Stimulated activated CD8-positive, alpha-beta memory T cell treated with anti-CD3 and anti-CD28 coated beads, Interleukin-7, amount 100 ng/mL, for 48 hours (primary cell): ENCODE measurements at regions not wholly inside any gene's neighbourhood (a gene's known extent, or its start where the extent isn't known, plus 50 kb on each side); places are given as distances from the start of the nearest gene placed in this dataset.
"Not testable (repeated sequence)": the region's sequence is repeated elsewhere in the genome, so short reads cannot be mapped to it uniquely, and the experiment has no call there.

Source experiments
- DNase-seq, 2 donors: peaks; one replicate each; pipeline ENCODE4 v3.0.0-alpha.2; 2020; ENCODE audit warnings: low read depth in 1 of 2; ENCODE audit errors: extremely low read depth in 1 of 2

DNA sequence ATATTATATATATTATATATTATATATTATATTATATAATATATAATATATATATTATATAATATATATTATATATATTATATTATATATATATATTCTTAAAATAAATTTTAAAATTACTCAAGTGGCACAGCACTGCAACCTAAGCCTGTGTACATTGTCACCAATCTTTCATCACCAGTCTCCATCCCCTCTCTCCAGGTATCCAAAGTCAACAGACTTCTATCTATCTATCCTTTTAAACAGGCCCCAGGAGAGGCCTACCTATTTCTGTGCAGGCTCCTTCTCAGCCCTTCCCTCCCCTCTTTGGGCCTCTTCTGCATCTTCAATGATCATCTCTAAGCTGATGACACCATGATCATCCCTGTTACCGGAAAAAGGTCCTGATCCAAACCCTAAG lies 111.7 kb downstream of the RHOU start:
- DNase-seq = no peak

DNA sequence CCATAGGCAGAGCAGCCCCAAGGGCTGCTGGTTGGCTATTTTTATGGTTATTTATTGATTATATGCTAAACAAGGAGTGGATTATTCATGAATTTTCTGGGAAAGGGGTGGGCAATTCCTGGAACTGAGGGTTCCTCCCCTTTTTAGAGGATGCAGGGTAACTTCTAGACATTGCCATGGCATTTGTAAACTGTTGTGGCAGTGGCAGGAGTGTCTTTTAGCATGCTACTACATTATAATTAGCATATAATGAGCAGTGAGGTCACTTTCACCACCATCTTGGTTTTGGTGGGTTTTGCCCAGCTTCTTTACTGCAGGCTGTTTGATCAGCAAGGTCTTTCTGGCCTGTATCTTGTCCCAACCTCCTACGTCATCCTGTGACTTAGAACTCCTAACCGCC lies 112.2 kb downstream of the RHOU start:
- not testable (repeated sequence) for DNase-seq

- DNase-seq = no peak
Measured at GRCh38 chr1:228848406-228848805, 113.1 kb downstream of the RHOU start.

DNA sequence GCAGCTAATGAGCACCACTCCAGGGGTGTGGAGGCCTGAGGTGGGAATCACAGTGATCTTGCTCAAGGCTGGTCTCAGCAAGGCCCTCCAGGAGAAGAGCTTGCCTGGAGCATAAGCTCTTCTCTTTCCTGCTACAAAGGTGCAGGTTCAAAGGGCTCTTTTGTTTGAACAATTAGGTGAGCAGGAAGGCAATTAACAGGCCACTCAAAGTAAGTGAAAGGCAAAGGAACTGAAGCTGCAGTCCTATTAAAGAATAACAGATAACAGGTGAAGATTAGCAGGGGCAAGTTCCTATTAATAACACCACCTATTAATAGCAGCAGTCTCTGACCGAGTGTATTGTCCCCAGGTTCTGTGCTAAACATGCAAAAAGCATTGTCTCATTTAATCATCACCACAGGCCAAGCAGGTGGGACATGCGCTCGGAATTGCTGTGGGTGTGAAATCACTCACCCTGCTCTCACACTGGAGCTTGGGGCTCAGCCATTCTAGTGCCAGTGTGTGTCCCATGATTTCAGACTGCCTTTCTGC lies 113.8 kb downstream of the RHOU start:
- no peak for DNase-seq

GRCh38 chr1:228850141-228851100 lies 115.1 kb downstream of the RHOU start:
- no peak for DNase-seq

DNA sequence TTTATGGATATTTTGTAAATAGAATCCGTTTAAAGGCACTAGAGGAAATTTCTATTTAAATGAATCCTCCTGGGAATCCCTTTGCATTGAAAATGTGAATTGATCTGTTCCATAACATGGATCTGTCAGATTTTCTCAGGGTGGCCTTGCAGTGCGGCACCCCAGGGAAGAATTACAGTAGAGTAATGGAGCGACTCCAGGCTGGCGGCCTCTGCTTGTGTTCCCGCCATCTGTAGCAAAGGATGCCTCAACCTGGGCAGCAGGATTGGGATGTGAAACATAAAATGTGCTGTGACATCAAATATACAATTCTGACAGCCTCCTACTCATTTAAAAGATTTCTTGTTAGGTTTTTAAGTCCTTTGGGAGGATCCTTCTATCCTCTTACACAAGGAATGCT lies 115.9 kb downstream of the RHOU start:
- DNase-seq = no peak

GRCh38 chr1:228851618-228852017 lies 116.3 kb downstream of the RHOU start:
- no peak for DNase-seq

GRCh38 chr1:228852024-228852423 lies 116.7 kb downstream of the RHOU start:
- DNase-seq = no peak

DNA sequence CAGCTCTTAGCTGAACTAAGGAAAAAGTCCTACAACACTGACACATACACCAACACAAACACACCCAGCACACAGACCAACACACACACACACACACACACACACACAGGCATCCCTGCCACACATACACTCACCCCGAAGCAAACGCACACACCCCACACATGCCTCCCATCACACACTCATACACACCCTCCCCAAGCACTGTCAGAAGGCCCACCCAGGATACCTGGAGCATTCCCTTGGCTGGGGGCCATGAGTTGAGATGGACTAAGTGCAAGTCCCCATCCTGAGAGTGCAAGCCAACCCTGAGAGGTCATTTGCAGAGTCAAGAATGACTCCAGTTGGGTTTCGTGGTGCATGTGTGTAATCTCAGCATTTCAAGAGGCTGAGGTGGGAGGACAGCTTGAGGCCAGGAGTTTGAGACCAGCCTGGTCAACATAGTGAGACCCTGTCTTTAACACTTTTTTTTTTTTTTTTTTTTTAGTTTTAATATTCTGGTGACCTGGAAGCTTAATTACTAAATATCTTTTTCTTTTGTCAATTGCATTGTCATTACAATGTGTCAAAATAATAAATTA lies 117.3 kb downstream of the RHOU start:
- DNase-seq = no peak

DNA sequence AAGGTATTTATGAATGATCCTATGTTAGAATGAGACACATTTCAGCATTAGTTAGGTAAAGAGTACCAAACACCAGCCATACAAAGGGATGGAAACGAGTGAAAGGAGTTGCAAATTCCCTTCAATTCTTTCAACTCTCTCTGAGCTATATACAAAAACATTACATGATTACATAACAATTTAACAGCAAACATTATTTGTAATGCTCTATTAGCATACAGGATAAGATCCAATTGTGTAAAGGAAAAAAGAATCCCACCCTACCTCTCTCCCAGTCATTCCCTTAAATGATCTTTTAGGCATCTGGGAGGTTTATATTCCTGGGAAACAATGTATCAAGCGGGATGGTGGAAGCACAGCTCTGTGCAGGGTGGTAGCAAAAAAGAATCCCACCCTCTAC lies 117.9 kb downstream of the RHOU start:
- no peak for DNase-seq

GRCh38 chr1:228853637-228854036 lies 118.4 kb downstream of the RHOU start:
- no peak for DNase-seq

DNA sequence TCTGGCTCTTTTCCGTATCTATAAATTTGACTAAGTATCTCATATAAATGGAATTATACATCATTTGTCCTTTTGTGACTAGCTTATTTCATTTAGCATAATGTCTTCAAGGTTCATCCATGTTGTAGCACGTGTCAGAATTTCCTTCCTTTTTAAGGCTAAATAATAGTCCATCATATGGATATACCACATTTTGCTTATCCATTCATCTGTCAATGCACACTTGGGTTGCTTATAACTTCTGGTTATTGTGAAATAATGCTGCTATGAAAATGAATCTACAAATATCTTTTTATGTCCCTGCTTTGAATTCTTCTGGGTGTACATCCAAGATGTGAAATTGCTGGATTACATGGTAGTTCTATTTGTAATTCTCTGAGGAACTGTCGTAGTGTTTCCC lies 119.6 kb downstream of the RHOU start:
- DNase-seq = no peak

GRCh38 chr1:228857611-228858010 lies 122.3 kb downstream of the RHOU start:
- no peak for DNase-seq

DNA sequence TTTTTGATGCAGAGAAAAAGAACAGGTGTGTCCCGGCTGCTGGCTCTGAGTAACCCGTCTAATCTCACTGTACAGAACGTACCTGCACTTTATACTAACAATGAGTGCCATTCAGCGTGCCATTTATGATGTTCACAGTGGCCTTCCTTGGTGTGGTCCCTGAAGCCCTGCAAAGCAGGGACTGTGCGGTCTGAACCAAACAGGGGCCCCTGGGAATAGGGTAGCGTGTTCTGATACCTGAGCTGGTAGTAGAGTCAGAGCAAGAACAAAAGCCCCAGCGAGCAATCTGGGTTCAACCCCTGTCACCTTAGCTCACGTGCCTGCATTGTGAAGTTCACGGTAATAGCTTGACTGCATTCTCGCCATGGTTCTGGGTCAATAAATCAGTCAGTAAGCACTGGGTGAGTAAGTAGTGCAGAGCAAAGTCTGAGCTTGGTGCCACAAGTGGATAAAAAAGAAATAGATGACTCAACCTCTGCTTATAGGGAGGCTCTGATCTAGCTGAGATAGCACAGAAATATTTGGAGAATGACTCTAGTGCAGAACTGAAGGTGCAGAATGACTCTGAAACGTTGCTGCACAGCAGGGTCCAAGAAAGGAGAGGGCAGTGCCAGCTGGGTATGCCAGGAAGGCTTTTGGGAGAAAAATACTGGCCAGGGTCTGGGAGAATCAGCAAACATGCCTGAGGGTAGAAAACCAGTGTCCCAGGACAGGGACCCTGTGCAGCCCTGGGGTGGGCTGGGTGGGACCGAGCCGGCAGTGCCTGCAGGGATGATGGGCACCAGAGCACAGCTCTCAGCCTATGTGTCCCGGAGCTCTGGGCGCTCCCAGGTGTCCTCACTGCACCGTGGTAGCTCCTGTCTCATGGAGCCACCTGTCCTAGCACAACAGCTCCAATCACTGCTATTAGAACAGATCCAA lies 125.9 kb downstream of the RHOU start:
- peak in 1 of 2 donors; percentile 14 for DNase-seq

DNA sequence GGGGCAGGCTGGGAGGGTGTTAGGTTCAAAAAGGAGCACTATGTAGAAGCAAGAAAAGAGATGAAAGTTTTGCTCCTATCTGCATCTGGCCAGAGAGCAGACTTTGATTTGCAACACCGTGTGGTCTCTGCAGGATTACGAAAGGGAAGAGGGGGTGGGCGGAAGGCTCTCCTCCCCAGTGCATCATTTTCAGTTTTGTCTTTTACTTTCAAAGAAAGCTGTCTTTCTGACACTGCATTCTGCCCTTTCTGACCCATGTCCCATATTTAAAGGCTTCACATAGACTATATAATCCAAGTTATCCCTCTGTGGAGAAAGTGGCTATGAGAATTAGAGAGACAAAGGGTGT lies 126.5 kb downstream of the RHOU start:
- no peak for DNase-seq

DNA sequence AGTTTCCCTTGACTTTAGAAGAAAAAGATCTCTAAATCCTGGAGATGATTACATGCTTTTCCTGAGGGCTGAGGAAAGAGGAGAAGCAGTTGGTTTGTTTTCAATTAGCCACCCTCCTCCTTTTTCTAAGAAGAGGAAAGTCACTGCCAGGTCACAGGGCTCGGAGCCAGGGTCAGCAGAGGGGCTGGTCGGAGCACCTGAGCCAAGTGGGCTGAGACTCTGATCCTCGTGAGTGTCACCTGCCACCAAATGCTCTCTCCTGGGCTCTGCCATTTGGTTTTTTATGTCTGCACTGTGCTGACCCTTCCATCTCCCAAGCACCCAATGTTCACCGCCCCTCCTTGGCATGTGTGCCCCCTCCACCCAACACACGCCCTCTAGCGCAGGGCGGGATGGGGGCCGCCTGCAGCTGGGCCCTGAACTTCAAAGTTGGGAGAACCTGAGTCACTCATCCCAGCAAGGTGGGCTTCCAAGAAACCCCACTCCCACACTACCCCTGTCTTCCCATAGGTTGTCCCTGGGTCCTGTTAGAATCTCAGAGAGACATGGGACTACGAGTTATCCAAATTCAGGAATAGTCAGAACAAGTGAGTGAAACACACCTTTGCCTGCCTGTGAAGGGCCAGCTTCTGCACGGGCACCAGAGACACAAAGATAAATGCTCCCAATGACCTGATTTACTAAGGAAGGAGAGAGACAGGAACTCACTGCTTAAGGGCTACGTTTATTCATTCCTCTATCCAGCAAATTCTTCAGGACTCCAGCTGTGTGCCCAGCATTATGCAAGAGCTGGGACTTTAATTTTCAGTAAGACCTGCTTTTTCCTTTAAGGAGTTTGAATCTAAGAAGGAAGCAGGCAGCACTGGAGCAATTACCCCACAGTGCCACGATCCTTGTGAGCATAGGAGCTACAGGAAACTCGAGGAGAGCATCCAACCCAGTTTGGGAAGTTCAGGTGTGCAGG lies 127.5 kb downstream of the RHOU start:
- no peak for DNase-seq

GRCh38 chr1:228863776-228864175 lies 128.5 kb downstream of the RHOU start:
- DNase-seq = no peak

DNA sequence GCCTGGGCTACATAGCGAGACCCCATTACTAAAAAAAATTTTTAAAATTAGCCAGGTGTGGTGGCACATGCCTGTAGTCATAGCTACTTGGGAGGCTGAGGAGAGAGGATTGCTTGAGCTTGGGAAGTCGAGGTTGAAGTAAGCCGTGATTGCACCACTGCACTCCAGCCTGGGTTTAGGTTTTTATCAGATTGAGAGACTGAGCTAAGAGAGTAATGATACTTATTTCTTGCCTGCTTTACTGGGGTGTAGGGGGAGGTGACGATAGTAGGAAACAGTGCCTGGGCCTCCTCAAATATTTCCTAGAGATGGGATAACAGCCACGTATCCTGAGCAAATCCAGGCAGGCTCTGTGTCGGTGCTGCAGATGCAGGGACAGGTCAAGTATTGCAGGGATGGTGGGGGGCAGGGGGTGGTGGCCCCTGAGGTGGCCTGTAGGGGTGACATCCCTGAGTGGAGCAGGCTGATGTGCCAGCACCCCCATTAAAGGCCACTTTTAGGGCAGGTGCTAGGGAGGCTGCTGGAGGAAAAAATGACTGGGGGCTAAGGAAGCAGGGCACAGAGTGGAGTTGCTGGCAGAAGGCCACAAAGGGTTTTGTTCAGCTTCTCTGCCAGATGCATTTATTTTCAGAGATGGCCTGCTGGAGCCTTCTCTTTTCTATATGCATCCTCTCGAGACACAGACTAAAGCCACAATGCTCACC lies 130.5 kb downstream of the RHOU start:
- DNase-seq = no peak

DNA sequence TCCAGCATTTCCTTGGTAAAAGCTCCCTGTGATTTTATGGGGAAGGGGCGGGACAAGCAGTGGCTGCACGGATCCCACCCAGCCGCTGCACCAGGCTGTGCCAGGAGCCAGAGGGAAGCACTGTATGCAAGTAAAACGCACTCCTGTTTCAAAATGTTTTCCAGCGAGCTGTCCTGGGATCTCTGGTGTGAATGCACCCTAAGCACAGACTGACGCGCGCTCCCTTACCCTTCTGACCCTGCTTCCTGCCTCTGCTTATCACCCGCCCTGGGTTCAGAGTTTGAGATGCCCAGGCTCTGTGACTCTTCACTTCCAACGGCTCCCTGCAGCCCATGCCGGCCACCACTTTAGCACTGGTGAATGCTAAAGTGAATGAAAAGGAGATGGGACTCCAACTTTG lies 131.2 kb downstream of the RHOU start:
- no peak for DNase-seq
